Heart left ventricle (tissue), 13 donors: ENCODE measurements at regions not wholly inside any gene's neighbourhood (a gene's known extent, or its start where the extent isn't known, plus 50 kb on each side); places are given as distances from the start of the nearest gene placed in this dataset.

Experiments used
- CTCF ChIP-seq, 12 donors: fragments of 200-600 bp; sonication (generic) in 4 of 12; IDR thresholded peaks; one replicate each; pipeline versions ENCODE4 v1.5.0 to v1.8.0; 2018 to 2022; ENCODE audit warnings: antibody characterized with exemption in 12 of 12, mild to moderate bottlenecking in 5 of 12
- POLR2A ChIP-seq, 2 donors: fragments of 450-650 bp; IDR thresholded peaks; one replicate each; pipeline ENCODE4 v1.6.1; 2017; ENCODE audit warnings: antibody characterized with exemption in 2 of 2, mild to moderate bottlenecking in 2 of 2, moderate library complexity in 2 of 2
- donor health status: ischemic (EF 13 %, LVEDD 7.1; RV severe dilation, severe dysfunction).
- donor health status: DM: no; HTN: yes; CAD: no.
- donor health status: DM: no; HTN: no; CAD: no.
- donor health status: ischemic (EF 25% LVEDD 6.9; RV normal size, moderate dysfunction).
- donor health status: ischemic (EF 25% LVEDD 5.7; RV mildly dilated, moderate dysfunction).
- donor health status: ischemic (EF 35%, LVEDD 5.7; RV mildly dilated, moderate dysfunction).
- donor health status: nonischemic (EF 11% LVEDD 7.7; RV severe dilation, severe dysfunction).
- donor health status: DM: yes; HTN: yes; CAD: no.
- donor health status: PGD.
- donor health status: ischemic (EF 29% LVEDD 5.4; RV normal size, mild dysfunction).
- donor health status: nonischemic (EF 23%, LVEDD 6.1; RV moderate dilation, normal function).

GRCh38 chr2:117342415-117342814 lies 472.1 kb upstream of the DDX18 start:
- TF ChIP-seq CTCF (IDR thresholded peaks at IDR 0.05) (no peak), POLR2A (IDR thresholded peaks at IDR 0.05) (no peak)
